ENCODE measurements at regions not wholly inside any gene's neighbourhood (a gene's known extent, or its start where the extent isn't known, plus 50 kb on each side); places are given as distances from the start of the nearest gene placed in this dataset.

DNA sequence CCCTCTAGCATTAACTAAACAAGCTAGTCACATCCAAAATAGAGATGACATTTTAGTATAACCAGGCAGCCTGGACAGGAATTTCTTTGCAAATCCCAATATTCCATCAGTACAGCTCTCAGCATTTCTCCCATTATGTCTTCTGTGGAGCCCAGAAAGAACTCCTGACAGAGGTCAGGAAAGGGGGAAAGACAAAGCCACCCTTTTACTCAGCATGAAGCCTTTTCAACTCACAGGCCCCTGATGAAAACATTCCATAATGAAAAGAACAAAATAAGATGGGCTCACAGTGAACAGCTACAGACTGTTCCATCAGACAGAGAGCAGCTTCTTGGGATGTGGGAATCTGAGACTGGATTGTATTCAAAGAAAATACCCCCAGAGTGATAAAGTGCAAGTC, 80.6 kb downstream of the TEX35 start:
- H3K36me3 ChIP-seq (ENCODE audit: insufficient read depth, low read length) = no peaks in the 10 kb centered on the region
- H3K4me1 Mint-ChIP-seq (ENCODE audit: low read depth, unreplicated experiment) = peaks cover 4% of the 10 kb centered on the region

DNA sequence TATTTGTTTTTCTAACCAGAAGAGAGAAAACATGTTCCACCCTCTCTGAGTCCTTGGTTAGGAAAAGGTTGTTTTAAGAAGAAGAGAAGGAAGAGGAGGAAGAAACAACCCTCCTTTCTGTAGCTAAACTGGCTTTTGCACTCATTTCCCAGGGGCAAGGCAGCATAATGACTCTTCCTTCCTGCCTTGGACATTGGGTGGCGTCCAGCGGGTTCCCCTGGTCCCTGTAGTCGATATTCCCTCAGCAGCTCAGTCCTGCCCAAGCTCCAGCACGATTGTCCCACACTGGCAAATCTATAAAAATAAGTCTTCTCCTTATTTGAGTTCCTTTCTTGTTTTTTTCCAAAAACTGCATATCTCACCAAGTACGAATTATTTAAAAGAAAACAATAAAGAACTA, 81.2 kb downstream of the TEX35 start:
- DNase-seq (ENCODE audit: low read depth) = no peak
- no peak for FAIRE-seq
- Histone ChIP-seq H3K27me3 (ENCODE audit: insufficient read depth, low read length) (no peaks in the 10 kb centered on the region), H3K4me3 (ENCODE audit: insufficient read depth, low read depth, low read length) (no peak overlapping the region), H2AFZ (ENCODE audit: low read depth, low read length) (no peak overlapping the region), H3K36me3 (ENCODE audit: insufficient read depth, low read length) (no peaks in the 10 kb centered on the region), H3K79me2 (ENCODE audit: insufficient read depth, low read length) (no peaks in the 10 kb centered on the region), H3K9ac (ENCODE audit: low read length) (no peak overlapping the region), H3K27ac (ENCODE audit: low read depth, low read length) (no peak overlapping the region), H4K20me1 (ENCODE audit: insufficient read depth, low read length) (no peaks in the 10 kb centered on the region), H3K9me3 (ENCODE audit: insufficient read depth, low read depth, low read length) (no peaks in the 10 kb centered on the region), H3K4me1 (ENCODE audit: insufficient read depth, low read length) (no peaks in the 10 kb centered on the region), H3K4me2 (ENCODE audit: low read length) (no peak overlapping the region)
- no peak for TF ChIP-seq EZH2 (IDR thresholded peaks at IDR 0.05; ENCODE audit: insufficient read depth, low read length)
- TF ChIP-seq, protein P1, sequence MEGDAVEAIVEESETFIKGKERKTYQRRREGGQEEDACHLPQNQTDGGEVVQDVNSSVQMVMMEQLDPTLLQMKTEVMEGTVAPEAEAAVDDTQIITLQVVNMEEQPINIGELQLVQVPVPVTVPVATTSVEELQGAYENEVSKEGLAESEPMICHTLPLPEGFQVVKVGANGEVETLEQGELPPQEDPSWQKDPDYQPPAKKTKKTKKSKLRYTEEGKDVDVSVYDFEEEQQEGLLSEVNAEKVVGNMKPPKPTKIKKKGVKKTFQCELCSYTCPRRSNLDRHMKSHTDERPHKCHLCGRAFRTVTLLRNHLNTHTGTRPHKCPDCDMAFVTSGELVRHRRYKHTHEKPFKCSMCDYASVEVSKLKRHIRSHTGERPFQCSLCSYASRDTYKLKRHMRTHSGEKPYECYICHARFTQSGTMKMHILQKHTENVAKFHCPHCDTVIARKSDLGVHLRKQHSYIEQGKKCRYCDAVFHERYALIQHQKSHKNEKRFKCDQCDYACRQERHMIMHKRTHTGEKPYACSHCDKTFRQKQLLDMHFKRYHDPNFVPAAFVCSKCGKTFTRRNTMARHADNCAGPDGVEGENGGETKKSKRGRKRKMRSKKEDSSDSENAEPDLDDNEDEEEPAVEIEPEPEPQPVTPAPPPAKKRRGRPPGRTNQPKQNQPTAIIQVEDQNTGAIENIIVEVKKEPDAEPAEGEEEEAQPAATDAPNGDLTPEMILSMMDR (IDR thresholded peaks at IDR 0.05; ENCODE audit: insufficient read depth, low read depth, low read length) = no peak
- Mint-ChIP-seq H3K36me3 (ENCODE audit: low read depth, unreplicated experiment) (peaks cover 4% of the 10 kb centered on the region), H3K4me3 (ENCODE audit: unreplicated experiment) (no peak overlapping the region), H3K27me3 (ENCODE audit: low read depth, unreplicated experiment) (peaks cover 2% of the 10 kb centered on the region), H3K27ac (ENCODE audit: unreplicated experiment) (no peak overlapping the region), H3K9me3 (ENCODE audit: unreplicated experiment) (peaks cover 9% of the 10 kb centered on the region), H3K4me1 (ENCODE audit: low read depth, unreplicated experiment) (peaks cover 5% of the 10 kb centered on the region)

More for the DNA sequence above, 80.6 kb downstream of the TEX35 start:
- H3K9me3 ChIP-seq (ENCODE audit: insufficient read depth, low read depth, low read length) = no peaks in the 10 kb centered on the region
- H3K9ac ChIP-seq (ENCODE audit: low read length) = no peak overlapping the region
- no peaks in the 10 kb centered on the region for H3K4me1 ChIP-seq (ENCODE audit: insufficient read depth, low read length)
- DNase-seq (ENCODE audit: low read depth) (no peak), FAIRE-seq (no peak)
- Mint-ChIP-seq H3K4me3 (ENCODE audit: unreplicated experiment) (no peak overlapping the region), H3K36me3 (ENCODE audit: low read depth, unreplicated experiment) (peaks cover 4% of the 10 kb centered on the region), H3K27me3 (ENCODE audit: low read depth, unreplicated experiment) (peaks cover 3% of the 10 kb centered on the region), H3K9me3 (ENCODE audit: unreplicated experiment) (peaks cover 11% of the 10 kb centered on the region), H3K27ac (ENCODE audit: unreplicated experiment) (no peak overlapping the region)
- no peak overlapping the region for H3K4me3 ChIP-seq (ENCODE audit: insufficient read depth, low read depth, low read length)
- no peak overlapping the region for H3K4me2 ChIP-seq (ENCODE audit: low read length)
- H2AFZ ChIP-seq (ENCODE audit: low read depth, low read length) = no peak overlapping the region
- no peak overlapping the region for H3K27ac ChIP-seq (ENCODE audit: low read depth, low read length)
- no peaks in the 10 kb centered on the region for H3K79me2 ChIP-seq (ENCODE audit: insufficient read depth, low read length)
- H3K27me3 ChIP-seq (ENCODE audit: insufficient read depth, low read length) = no peaks in the 10 kb centered on the region
- TF ChIP-seq, protein P1 (IDR thresholded peaks at IDR 0.05; ENCODE audit: insufficient read depth, low read depth, low read length) = no peak
- H4K20me1 ChIP-seq (ENCODE audit: insufficient read depth, low read length) = no peaks in the 10 kb centered on the region

DNA sequence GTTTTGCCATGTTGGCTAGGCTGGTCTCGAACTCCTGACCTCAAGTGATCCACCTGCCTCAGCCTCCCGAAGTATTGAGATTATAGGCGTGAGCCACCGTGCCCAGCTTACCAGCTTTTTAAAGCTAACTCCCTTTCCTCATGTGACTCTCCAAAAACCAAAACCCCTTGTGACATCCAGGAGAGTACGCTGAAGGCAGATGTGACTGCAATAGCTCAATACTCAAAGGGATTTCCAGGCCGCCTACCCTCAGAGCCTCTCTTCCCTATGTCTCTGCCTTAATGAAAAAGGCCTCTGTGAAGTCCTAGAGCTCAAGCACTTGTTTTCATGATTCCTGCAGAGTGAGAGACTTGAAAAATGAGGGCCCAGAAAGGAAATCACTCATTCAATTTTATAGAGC, 82.6 kb downstream of the TEX35 start:
- Mint-ChIP-seq H3K9me3 (ENCODE audit: unreplicated experiment) (peaks cover 2% of the 10 kb centered on the region), H3K27me3 (ENCODE audit: low read depth, unreplicated experiment) (peaks cover 1% of the 10 kb centered on the region), H3K4me3 (ENCODE audit: unreplicated experiment) (no peak overlapping the region), H3K27ac (ENCODE audit: unreplicated experiment) (no peak overlapping the region), H3K4me1 (ENCODE audit: low read depth, unreplicated experiment) (peaks cover 11% of the 10 kb centered on the region), H3K36me3 (ENCODE audit: low read depth, unreplicated experiment) (peaks cover 3% of the 10 kb centered on the region)
- H3K27me3 ChIP-seq (ENCODE audit: insufficient read depth, low read length) = no peaks in the 10 kb centered on the region
- no peaks in the 10 kb centered on the region for H3K36me3 ChIP-seq (ENCODE audit: insufficient read depth, low read length)
- H4K20me1 ChIP-seq (ENCODE audit: insufficient read depth, low read length) = no peaks in the 10 kb centered on the region
- H3K9ac ChIP-seq (ENCODE audit: low read length) = no peak overlapping the region
- H2AFZ ChIP-seq (ENCODE audit: low read depth, low read length) = no peak overlapping the region
- DNase-seq (ENCODE audit: low read depth) = no peak
- no peak overlapping the region for H3K4me2 ChIP-seq (ENCODE audit: low read length)
- H3K9me3 ChIP-seq (ENCODE audit: insufficient read depth, low read depth, low read length) = no peaks in the 10 kb centered on the region
- no peak overlapping the region for H3K27ac ChIP-seq (ENCODE audit: low read depth, low read length)
- H3K4me1 ChIP-seq (ENCODE audit: insufficient read depth, low read length) = no peaks in the 10 kb centered on the region
- TF ChIP-seq, protein P1 (IDR thresholded peaks at IDR 0.05; ENCODE audit: insufficient read depth, low read depth, low read length) = no peak
- TF ChIP-seq EZH2 (IDR thresholded peaks at IDR 0.05; ENCODE audit: insufficient read depth, low read length) = no peak
- H3K79me2 ChIP-seq (ENCODE audit: insufficient read depth, low read length) = no peaks in the 10 kb centered on the region
- FAIRE-seq = no peak
- H3K4me3 ChIP-seq (ENCODE audit: insufficient read depth, low read depth, low read length) = no peak overlapping the region
